ENCODE measurements at regions not wholly inside any gene's neighbourhood (a gene's known extent, or its start where the extent isn't known, plus 50 kb on each side); places are given as distances from the start of the nearest gene placed in this dataset.

GRCh38 chr7:42409296-42409695, 172.3 kb upstream of the GLI3 start (continued):
- TF ChIP-seq TCF7L2 (IDR thresholded peaks at IDR 0.05; ENCODE audit: borderline replicate concordance, extremely low read depth, insufficient read depth, insufficient read length): no peak
- no peak for TF ChIP-seq FOSL1 (IDR thresholded peaks at IDR 0.05; ENCODE audit: low read depth)
- no peak for TF ChIP-seq EGR1 (IDR thresholded peaks at IDR 0.05; ENCODE audit: low read depth)
- TF ChIP-seq, protein P1, sequence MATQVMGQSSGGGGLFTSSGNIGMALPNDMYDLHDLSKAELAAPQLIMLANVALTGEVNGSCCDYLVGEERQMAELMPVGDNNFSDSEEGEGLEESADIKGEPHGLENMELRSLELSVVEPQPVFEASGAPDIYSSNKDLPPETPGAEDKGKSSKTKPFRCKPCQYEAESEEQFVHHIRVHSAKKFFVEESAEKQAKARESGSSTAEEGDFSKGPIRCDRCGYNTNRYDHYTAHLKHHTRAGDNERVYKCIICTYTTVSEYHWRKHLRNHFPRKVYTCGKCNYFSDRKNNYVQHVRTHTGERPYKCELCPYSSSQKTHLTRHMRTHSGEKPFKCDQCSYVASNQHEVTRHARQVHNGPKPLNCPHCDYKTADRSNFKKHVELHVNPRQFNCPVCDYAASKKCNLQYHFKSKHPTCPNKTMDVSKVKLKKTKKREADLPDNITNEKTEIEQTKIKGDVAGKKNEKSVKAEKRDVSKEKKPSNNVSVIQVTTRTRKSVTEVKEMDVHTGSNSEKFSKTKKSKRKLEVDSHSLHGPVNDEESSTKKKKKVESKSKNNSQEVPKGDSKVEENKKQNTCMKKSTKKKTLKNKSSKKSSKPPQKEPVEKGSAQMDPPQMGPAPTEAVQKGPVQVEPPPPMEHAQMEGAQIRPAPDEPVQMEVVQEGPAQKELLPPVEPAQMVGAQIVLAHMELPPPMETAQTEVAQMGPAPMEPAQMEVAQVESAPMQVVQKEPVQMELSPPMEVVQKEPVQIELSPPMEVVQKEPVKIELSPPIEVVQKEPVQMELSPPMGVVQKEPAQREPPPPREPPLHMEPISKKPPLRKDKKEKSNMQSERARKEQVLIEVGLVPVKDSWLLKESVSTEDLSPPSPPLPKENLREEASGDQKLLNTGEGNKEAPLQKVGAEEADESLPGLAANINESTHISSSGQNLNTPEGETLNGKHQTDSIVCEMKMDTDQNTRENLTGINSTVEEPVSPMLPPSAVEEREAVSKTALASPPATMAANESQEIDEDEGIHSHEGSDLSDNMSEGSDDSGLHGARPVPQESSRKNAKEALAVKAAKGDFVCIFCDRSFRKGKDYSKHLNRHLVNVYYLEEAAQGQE (IDR thresholded peaks at IDR 0.05; ENCODE audit: low read depth): no peak
- TF ChIP-seq POLR2AphosphoS5 (IDR thresholded peaks at IDR 0.05; ENCODE audit: low read depth, low read length): no peak
- no peak for TF ChIP-seq ATF3 (IDR thresholded peaks at IDR 0.05)

DNA sequence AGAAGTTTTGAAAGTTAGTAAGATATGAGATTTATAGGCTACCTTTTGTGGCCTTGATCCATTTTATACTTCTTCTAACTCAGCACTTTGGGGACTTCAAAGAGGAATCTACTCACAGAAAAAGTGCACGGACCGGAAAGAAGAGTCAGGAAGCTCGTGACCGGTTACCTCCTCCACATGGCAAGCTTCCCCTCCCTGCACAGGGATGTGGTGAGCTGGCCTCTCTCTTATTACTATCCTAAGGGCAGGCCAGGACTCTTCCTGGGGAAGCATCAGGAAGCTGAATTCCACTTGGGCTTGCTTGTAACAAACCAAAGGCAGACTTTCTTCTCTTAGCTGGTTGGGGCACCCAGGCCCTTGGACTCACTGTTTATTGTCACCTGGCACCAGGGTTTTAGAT, 170.8 kb upstream of the GLI3 start:
- no peak overlapping the region for H2AFZ ChIP-seq (ENCODE audit: low read depth, low read length, poor library complexity, severe bottlenecking)
- no peak overlapping the region for H3K4me2 ChIP-seq (ENCODE audit: low read length)
- intact Hi-C loops (cut with micrococcal nuclease): no loop called here
- POLR2A ChIA-PET: no interaction called here
- DNase-seq (ENCODE audit: low read depth, low spot score): no peak
- RAD21 ChIA-PET (ENCODE audit: low non-redundant PET in 1 of 2, low total read pairs in 2 of 2, uncharacterized antibody in 2 of 2, unreplicated experiment in 2 of 2): no interaction called here
- no peak overlapping the region for H3K9ac ChIP-seq (ENCODE audit: low read length)
- BruUV-seq (replicated peaks): no TSS peak
- no peak for ATAC-seq
- no peaks in the 10 kb centered on the region for H3K79me2 ChIP-seq (ENCODE audit: insufficient read depth, low read length)
- H4K20me1 ChIP-seq (ENCODE audit: insufficient read depth): no peaks in the 10 kb centered on the region
- no peaks in the 10 kb centered on the region for H3K9me3 ChIP-seq (ENCODE audit: control insufficient read depth in 1 of 2, insufficient read depth in 1 of 2, low read depth in 1 of 2, low read length in 2 of 2)
- no peaks in the 10 kb centered on the region for H3K9me2 ChIP-seq (ENCODE audit: insufficient read depth)
- no peaks in the 10 kb centered on the region for H3K27me3 ChIP-seq (ENCODE audit: insufficient read depth, low read length)
- no peak overlapping the region for H3K27ac ChIP-seq (ENCODE audit: low read depth, low read length)
- no peaks in the 10 kb centered on the region for H3K4me1 ChIP-seq (ENCODE audit: control insufficient read depth in 1 of 2, insufficient read depth in 2 of 2, low read length in 2 of 2)
- H3K4me3 ChIP-seq (replicated peaks in 1 of 2; ENCODE audit: low read depth in 1 of 2, low read length in 2 of 2): no peak overlapping the region
- CTCF ChIA-PET: no interaction called here
- H3K36me3 ChIP-seq (ENCODE audit: control insufficient read depth in 1 of 2, insufficient read depth in 2 of 2, low read length in 2 of 2): no peaks in the 10 kb centered on the region
- TF ChIP-seq, protein P1 (IDR thresholded peaks at IDR 0.05; ENCODE audit: low read depth): no peak
- no peak for TF ChIP-seq POLR2AphosphoS5 (IDR thresholded peaks at IDR 0.05; ENCODE audit: low read depth, low read length)
- TF ChIP-seq, protein P2, sequence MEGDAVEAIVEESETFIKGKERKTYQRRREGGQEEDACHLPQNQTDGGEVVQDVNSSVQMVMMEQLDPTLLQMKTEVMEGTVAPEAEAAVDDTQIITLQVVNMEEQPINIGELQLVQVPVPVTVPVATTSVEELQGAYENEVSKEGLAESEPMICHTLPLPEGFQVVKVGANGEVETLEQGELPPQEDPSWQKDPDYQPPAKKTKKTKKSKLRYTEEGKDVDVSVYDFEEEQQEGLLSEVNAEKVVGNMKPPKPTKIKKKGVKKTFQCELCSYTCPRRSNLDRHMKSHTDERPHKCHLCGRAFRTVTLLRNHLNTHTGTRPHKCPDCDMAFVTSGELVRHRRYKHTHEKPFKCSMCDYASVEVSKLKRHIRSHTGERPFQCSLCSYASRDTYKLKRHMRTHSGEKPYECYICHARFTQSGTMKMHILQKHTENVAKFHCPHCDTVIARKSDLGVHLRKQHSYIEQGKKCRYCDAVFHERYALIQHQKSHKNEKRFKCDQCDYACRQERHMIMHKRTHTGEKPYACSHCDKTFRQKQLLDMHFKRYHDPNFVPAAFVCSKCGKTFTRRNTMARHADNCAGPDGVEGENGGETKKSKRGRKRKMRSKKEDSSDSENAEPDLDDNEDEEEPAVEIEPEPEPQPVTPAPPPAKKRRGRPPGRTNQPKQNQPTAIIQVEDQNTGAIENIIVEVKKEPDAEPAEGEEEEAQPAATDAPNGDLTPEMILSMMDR (IDR thresholded peaks at IDR 0.05 in 2 of 3, conservative IDR thresholded peaks at IDR 0.05 in 1 of 3; ENCODE audit: borderline replicate concordance in 1 of 3, insufficient read depth in 1 of 3, low read depth in 2 of 3, low read length in 2 of 3): no peak
- TF ChIP-seq MAX (IDR thresholded peaks at IDR 0.05): no peak
- no peak for TF ChIP-seq POLR2A (IDR thresholded peaks at IDR 0.05; ENCODE audit: borderline replicate concordance, extremely low read depth, insufficient read depth, insufficient read length)
- no peak for TF ChIP-seq TCF7L2 (IDR thresholded peaks at IDR 0.05; ENCODE audit: borderline replicate concordance, extremely low read depth, insufficient read depth, insufficient read length)
- no peak for TF ChIP-seq SP1 (IDR thresholded peaks at IDR 0.05; ENCODE audit: low read depth)
- TF ChIP-seq, protein P3, sequence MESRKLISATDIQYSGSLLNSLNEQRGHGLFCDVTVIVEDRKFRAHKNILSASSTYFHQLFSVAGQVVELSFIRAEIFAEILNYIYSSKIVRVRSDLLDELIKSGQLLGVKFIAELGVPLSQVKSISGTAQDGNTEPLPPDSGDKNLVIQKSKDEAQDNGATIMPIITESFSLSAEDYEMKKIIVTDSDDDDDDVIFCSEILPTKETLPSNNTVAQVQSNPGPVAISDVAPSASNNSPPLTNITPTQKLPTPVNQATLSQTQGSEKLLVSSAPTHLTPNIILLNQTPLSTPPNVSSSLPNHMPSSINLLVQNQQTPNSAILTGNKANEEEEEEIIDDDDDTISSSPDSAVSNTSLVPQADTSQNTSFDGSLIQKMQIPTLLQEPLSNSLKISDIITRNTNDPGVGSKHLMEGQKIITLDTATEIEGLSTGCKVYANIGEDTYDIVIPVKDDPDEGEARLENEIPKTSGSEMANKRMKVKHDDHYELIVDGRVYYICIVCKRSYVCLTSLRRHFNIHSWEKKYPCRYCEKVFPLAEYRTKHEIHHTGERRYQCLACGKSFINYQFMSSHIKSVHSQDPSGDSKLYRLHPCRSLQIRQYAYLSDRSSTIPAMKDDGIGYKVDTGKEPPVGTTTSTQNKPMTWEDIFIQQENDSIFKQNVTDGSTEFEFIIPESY (IDR thresholded peaks at IDR 0.05; ENCODE audit: extremely low read depth, insufficient replicate concordance, low read length): no peak
- no peak for TF ChIP-seq SRF (IDR thresholded peaks at IDR 0.05; ENCODE audit: low read depth)
